ENCODE measurements at regions not wholly inside any gene's neighbourhood (a gene's known extent, or its start where the extent isn't known, plus 50 kb on each side); places are given as distances from the start of the nearest gene placed in this dataset.
"Not testable (repeated sequence)": the region's sequence is repeated elsewhere in the genome, so short reads cannot be mapped to it uniquely, and the experiment has no call there.

DNA sequence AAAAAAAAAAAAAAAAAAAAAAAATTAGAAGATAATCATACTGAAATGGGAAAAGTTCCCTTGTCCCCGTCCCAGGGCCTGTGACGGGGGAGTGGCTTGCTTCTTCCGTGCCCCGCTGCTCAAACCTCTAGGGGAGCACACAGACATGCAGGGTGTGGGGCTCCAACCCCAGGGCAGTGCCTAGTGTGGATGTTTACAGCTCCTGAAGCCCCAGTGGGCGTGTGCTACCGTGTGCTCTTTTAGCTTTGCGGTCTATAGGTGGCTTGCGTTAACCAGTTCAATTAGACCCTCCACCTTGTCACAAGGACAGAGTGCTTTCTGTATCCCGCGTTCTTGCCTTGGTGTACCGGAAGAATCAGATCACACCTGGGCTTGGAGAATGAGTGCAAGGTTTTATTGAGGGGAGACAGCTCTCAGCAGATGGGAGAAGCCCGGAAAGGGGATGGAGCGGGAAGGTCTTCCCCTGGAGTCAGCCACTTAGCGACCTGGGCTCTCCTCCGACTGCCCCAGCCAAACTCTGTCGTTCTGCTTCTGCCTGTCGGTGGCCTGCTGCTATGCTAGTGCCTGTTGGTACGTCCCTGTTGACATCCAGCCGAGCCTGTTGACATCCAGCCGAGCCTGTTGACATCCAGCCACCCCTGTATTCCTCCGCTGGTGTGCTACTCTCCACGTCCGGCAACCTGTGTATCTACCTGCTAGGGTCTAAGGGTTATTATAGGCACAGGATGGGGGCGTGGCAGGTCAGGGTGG lies 569.8 kb downstream of the VGLL3 start:
- DNase-seq (ENCODE audit: low spot score): no peak
- POLR2A ChIA-PET (ENCODE audit: low non-redundant PET): no interaction called here
- H3K27ac ChIP-seq: no peak overlapping the region
- TF ChIP-seq, protein P1, sequence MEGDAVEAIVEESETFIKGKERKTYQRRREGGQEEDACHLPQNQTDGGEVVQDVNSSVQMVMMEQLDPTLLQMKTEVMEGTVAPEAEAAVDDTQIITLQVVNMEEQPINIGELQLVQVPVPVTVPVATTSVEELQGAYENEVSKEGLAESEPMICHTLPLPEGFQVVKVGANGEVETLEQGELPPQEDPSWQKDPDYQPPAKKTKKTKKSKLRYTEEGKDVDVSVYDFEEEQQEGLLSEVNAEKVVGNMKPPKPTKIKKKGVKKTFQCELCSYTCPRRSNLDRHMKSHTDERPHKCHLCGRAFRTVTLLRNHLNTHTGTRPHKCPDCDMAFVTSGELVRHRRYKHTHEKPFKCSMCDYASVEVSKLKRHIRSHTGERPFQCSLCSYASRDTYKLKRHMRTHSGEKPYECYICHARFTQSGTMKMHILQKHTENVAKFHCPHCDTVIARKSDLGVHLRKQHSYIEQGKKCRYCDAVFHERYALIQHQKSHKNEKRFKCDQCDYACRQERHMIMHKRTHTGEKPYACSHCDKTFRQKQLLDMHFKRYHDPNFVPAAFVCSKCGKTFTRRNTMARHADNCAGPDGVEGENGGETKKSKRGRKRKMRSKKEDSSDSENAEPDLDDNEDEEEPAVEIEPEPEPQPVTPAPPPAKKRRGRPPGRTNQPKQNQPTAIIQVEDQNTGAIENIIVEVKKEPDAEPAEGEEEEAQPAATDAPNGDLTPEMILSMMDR (conservative IDR thresholded peaks at IDR 0.05; ENCODE audit: low read depth): no peak
- CTCF ChIA-PET: no interaction called here

GRCh38 chr3:86418861-86419260 lies 572.1 kb downstream of the VGLL3 start:
- TF ChIP-seq, protein P1 (conservative IDR thresholded peaks at IDR 0.05; ENCODE audit: low read depth): no peak
- H3K27ac ChIP-seq: no peak overlapping the region
- ChIA-PET CTCF (no interaction called here), POLR2A (ENCODE audit: low non-redundant PET) (no interaction called here)
- DNase-seq (ENCODE audit: low spot score): no peak

GRCh38 chr3:86416334-86416733 lies 574.6 kb downstream of the VGLL3 start:
- H3K27ac ChIP-seq: no peak overlapping the region
- DNase-seq (ENCODE audit: low spot score): peak; percentile 13
- CTCF ChIA-PET: no interaction called here
- TF ChIP-seq, protein P1 (conservative IDR thresholded peaks at IDR 0.05; ENCODE audit: low read depth): no peak
- POLR2A ChIA-PET (ENCODE audit: low non-redundant PET): no interaction called here

DNA sequence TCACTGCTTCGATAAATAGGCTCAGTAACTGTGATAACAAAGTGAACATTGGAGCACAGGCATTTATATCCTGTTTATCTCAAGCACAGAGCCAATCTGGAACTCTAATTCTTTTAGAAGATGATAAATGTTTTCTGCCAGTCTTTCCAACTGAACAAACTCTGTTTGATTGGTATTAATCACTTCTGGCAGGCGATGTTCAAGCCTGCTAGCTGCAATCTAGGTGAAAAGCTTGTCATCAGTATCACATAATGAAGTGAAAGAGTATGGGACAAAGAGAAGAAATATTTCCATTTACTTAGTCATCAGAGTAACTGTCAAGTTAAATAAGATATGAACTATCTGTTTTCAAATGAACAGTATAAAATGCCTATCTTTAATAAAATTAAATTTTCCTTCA lies 577.3 kb downstream of the VGLL3 start:
- POLR2A ChIA-PET (ENCODE audit: low non-redundant PET): no interaction called here

GRCh38 chr3:86410587-86410986 lies 580.4 kb downstream of the VGLL3 start:
- no peak overlapping the region for H3K27ac ChIP-seq
- ChIA-PET CTCF (no interaction called here), POLR2A (ENCODE audit: low non-redundant PET) (no interaction called here)
- TF ChIP-seq, protein P1 (conservative IDR thresholded peaks at IDR 0.05; ENCODE audit: low read depth): no peak
- no peak for DNase-seq (ENCODE audit: low spot score)

More for the DNA sequence above, 577.3 kb downstream of the VGLL3 start:
- TF ChIP-seq, protein P1 (conservative IDR thresholded peaks at IDR 0.05; ENCODE audit: low read depth): no peak
- no peak overlapping the region for H3K27ac ChIP-seq
- CTCF ChIA-PET: no interaction called here
- DNase-seq (ENCODE audit: low spot score): no peak

DNA sequence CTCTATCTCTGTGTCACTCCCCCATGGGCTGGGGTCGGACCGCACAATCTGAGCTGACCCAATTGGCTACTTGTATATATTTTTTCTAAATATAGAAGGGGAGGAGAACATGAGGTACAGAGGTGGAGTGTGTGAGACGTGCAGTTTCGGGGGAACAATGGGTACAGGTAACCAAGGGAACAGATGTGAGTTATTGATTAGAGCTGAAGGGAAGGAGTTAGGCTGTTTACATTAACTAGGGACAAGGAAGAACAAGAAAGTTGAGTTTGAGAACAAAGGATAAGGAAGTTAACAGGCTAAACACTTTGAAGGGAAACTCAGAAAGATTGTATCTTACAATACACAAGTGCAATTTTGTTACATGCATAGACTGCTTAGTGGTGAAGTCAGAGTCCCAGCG lies 601.2 kb downstream of the VGLL3 start:
- DNase-seq (ENCODE audit: low spot score); POLR2A ChIA-PET (ENCODE audit: low non-redundant PET); H3K27ac ChIP-seq; CTCF ChIA-PET: not testable (repeated sequence)

DNA sequence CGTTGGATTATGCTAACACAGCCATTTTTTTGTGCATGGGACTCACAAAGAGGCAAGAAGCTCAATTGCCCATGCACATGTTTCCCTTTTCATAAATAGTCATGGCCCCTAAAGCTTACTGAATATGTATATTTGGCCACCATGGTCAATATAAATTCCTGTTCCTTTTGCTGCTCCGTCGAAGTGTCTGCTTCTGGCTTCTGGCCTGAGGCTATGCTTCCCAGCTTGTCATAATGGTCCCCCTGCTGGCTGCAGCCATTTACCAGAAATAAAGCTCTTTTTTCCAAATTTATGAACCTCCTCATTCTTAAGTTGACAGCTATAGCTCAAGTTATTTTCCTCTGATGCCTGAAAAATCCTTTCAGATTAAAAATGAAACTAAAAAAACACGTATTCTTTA lies 602.1 kb downstream of the VGLL3 start:
- ChIA-PET POLR2A (ENCODE audit: low non-redundant PET) (no interaction called here), CTCF (no interaction called here)
- no peak for DNase-seq (ENCODE audit: low spot score)
- H3K27ac ChIP-seq: no peak overlapping the region
- TF ChIP-seq, protein P1 (conservative IDR thresholded peaks at IDR 0.05; ENCODE audit: low read depth): no peak

Data from RWPE1 (cell line).